Left colon (tissue), 2 donors: ENCODE measurements at regions not wholly inside any gene's neighbourhood (a gene's known extent, or its start where the extent isn't known, plus 50 kb on each side); places are given as distances from the start of the nearest gene placed in this dataset.
"Not testable (repeated sequence)": the region's sequence is repeated elsewhere in the genome, so short reads cannot be mapped to it uniquely, and the experiment has no call there.

Source experiments
- ATAC-seq: fragments of 200-7000 bp; cut with Tn5 transposase; one replicate; pipeline ENCODE4 v1.9.1; 2020; ENCODE audit warnings: mild to moderate bottlenecking, moderate library complexity
- DNase-seq, 2 donors: peaks; one replicate each; pipeline ENCODE4 v3.0.0-alpha.2; 2020
- intact Hi-C, 2 donors: fragments of 100-400 bp; cut with DNase I in 1 of 2; cut with micrococcal nuclease in 1 of 2; formaldehyde crosslinking; loops; one replicate each; pipeline versions ENCODE4 v1.11.2 to v1.14.0; 2022; cut with DNase I, micrococcal nuclease
- donor health status: DM: no; HTN: no; CAD: no.
- donor health status: DM: yes; HTN: yes; CAD: no.

- DNase-seq: peak; percentile 13 to 20
- intact Hi-C loops: no loop called here
- no peak for ATAC-seq
Measured at GRCh38 chr17:83198366-83199341, 119.2 kb downstream of the METRNL start.

GRCh38 chr17:83199500-83200201 is 120.2 kb downstream of the METRNL start:
- ATAC-seq (peak; percentile 23), DNase-seq (peak; percentile 50)
- intact Hi-C loops: no loop called here

- peak; percentile 21 for ATAC-seq
- peak; percentile 54 to 65 for DNase-seq
- intact Hi-C loops: no loop called here
Measured at GRCh38 chr17:83200231-83200699, 120.9 kb downstream of the METRNL start.

GRCh38 chr17:83200751-83201150 is 121.3 kb downstream of the METRNL start:
- DNase-seq (peak; percentile 5 to 12), ATAC-seq (no peak)
- intact Hi-C loops: no loop called here

- ATAC-seq (no peak), DNase-seq (peak; percentile 2 to 22)
- intact Hi-C loops: no loop called here
Measured at GRCh38 chr17:83201206-83202001, 122.0 kb downstream of the METRNL start.

- peak; percentile 4 to 18 for DNase-seq
- intact Hi-C loops: no loop called here
- no peak for ATAC-seq
Measured at GRCh38 chr17:83202002-83203000, 122.9 kb downstream of the METRNL start.

- ATAC-seq (no peak), DNase-seq (peak; percentile 22 to 61)
- intact Hi-C loops: no loop called here
Measured at GRCh38 chr17:83203073-83203471, 123.7 kb downstream of the METRNL start.

GRCh38 chr17:83203472-83204221 is 124.2 kb downstream of the METRNL start:
- no peak for ATAC-seq

GRCh38 chr17:83204230-83204725 is 124.9 kb downstream of the METRNL start:
- intact Hi-C loops: no loop called here
- DNase-seq: peak in 1 of 2 donors; percentile 14
- ATAC-seq: no peak

More at GRCh38 chr17:83203472-83204221, 124.2 kb downstream of the METRNL start:
- intact Hi-C loops: no loop called here
- peak; percentile 11 to 24 for DNase-seq

GRCh38 chr17:83204736-83205386 is 125.5 kb downstream of the METRNL start:
- ATAC-seq, intact Hi-C loops: not testable (repeated sequence)
- peak; percentile 5 to 18 for DNase-seq

- ATAC-seq, intact Hi-C loops: not testable (repeated sequence)
- DNase-seq: peak; percentile 33 to 79
Measured at GRCh38 chr17:83205387-83206035, 126.1 kb downstream of the METRNL start.

- ATAC-seq, intact Hi-C loops, DNase-seq: not testable (repeated sequence)
Measured at GRCh38 chr17:83206036-83206394, 126.6 kb downstream of the METRNL start.

GRCh38 chr17:83206819-83207588 is 127.6 kb downstream of the METRNL start:
- intact Hi-C loops, DNase-seq, ATAC-seq: not testable (repeated sequence)

- ATAC-seq: peak; percentile 50
- intact Hi-C loops: not testable (repeated sequence)
- peak; percentile 32 to 47 for DNase-seq
Measured at GRCh38 chr17:83247001-83247400, 167.6 kb downstream of the METRNL start.
